HepG2 (cell line): ENCODE measurements at regions not wholly inside any gene's neighbourhood (a gene's known extent, or its start where the extent isn't known, plus 50 kb on each side); places are given as distances from the start of the nearest gene placed in this dataset.

Experiments
- ATAC-seq: fragments of 200-7000 bp; cut with Tn5 transposase; 3 replicates; pipeline ENCODE4 v1.9.1; 2020; ENCODE audit warnings: mild to moderate bottlenecking, moderate library complexity
- BruUV-seq: library from RNA; stranded (reverse); fragments of 400-500 nt; replicated peaks from 2 replicates; lab custom pipeline; 2021; lab: Mats Ljungman, UMichigan
- CTCF ChIA-PET: fragments of 300-600 bp; formaldehyde crosslinking; extraction: SDS; loops from one replicate; lab custom pipeline; 2021; ENCODE audit warnings: low total read pairs, inconsistent platforms, low intra/inter-chr PET ratio; lab: Yijun Ruan, JAX
- POLR2A ChIA-PET: fragments of 350-600 bp; sonication (Branson Sonifier 250); formaldehyde crosslinking; loops from one replicate; lab custom pipeline; 2020; ENCODE audit warnings: antibody characterized with exemption, inconsistent platforms; lab: Yijun Ruan, JAX
- DNase-seq: peaks from one replicate; pipeline ENCODE4 v3.0.0-alpha.2; 2015; ENCODE audit warnings: low spot score
- FAIRE-seq: peaks from 3 replicates; lab custom pipeline; 2011; peaks lifted over from hg19 to GRCh38; lab: Jason Lieb, UNC
- H2AFZ ChIP-seq: one replicate; pipeline ENCODE4 v1.6.1; 2011; ENCODE audit warnings: low read length, inconsistent platforms
- H3K27ac ChIP-seq: fragments of 300-600 bp; 3 replicates; pipeline ENCODE4 v1.8.0; 2011; ENCODE audit warnings: mixed run types, mild to moderate bottlenecking, mixed read lengths, low read length, inconsistent platforms; ENCODE audit not compliant: insufficient read depth; ENCODE audit errors: extremely low read length
- H3K27me3 ChIP-seq, 2 experiments: fragments of 200-600 bp in 1 of 2; 2 replicates in 1 of 2; 3 replicates in 1 of 2; pipeline versions ENCODE4 v1.6.0 to v1.8.0; 2011; ENCODE audit warnings: low read length in 2 of 2, mild to moderate bottlenecking in 2 of 2, moderate library complexity in 2 of 2, inconsistent platforms in 1 of 2; ENCODE audit not compliant: insufficient read depth in 2 of 2, control insufficient read depth in 1 of 2
- H3K36me3 ChIP-seq, 2 experiments: fragments of 200-600 bp in 1 of 2; replicated peaks in 1 of 2; 2 replicates in 1 of 2; 3 replicates in 1 of 2; pipeline versions ENCODE4 v1.5.1 to v1.8.0; 2011; ENCODE audit warnings: low read length in 2 of 2, inconsistent platforms in 1 of 2; ENCODE audit not compliant: insufficient read depth in 2 of 2, control insufficient read depth in 1 of 2
- H3K4me1 ChIP-seq: 2 replicates; pipeline ENCODE4 v1.5.1; 2012; ENCODE audit warnings: low read length, inconsistent platforms; ENCODE audit not compliant: insufficient read depth
- H3K4me2 ChIP-seq: 2 replicates; pipeline ENCODE4 v1.6.0; 2011; ENCODE audit warnings: low read depth, low read length, inconsistent platforms
- H3K4me3 ChIP-seq, 3 experiments: fragments of 200-600 bp in 1 of 3; sonication (generic), shearing (Covaris generic) in 1 of 3; replicated peaks in 1 of 3; 2 replicates each; pipeline ENCODE4 v1.5.1; 2011 to 2016; ENCODE audit warnings: low read length in 3 of 3, inconsistent platforms in 2 of 3, low read depth in 2 of 3, mild to moderate bottlenecking in 2 of 3, control low read depth in 1 of 3, mixed read lengths in 1 of 3; ENCODE audit not compliant: insufficient read depth in 1 of 3
- H3K79me2 ChIP-seq: one replicate; pipeline ENCODE4 v1.6.1; 2011; ENCODE audit warnings: low read length, inconsistent platforms; ENCODE audit not compliant: insufficient read depth
- H3K9ac ChIP-seq: 2 replicates; pipeline ENCODE4 v1.6.0; 2011; ENCODE audit warnings: mild to moderate bottlenecking, low read depth, low read length, inconsistent platforms; ENCODE audit not compliant: insufficient read depth
- H3K9me3 ChIP-seq: 2 replicates; pipeline ENCODE4 v1.5.1; 2012; ENCODE audit warnings: mild to moderate bottlenecking, low read length
- H4K20me1 ChIP-seq: 2 replicates; pipeline ENCODE4 v1.6.0; 2011; ENCODE audit warnings: inconsistent platforms, mild to moderate bottlenecking, low read length, moderate library complexity; ENCODE audit not compliant: insufficient read depth
- HHEX ChIP-seq: IDR thresholded peaks from 2 replicates; pipeline ENCODE4 v1.6.1; 2016; ENCODE audit warnings: control low read depth
- MAX ChIP-seq: IDR thresholded peaks from 2 replicates; pipeline ENCODE4 v1.6.1; 2012; ENCODE audit warnings: inconsistent platforms
- PRPF4 ChIP-seq: fragments of 200-400 bp; formaldehyde crosslinking; IDR thresholded peaks from 2 replicates; pipeline ENCODE4 v1.6.1; 2016; ENCODE audit warnings: low read length, low read depth; ENCODE audit not compliant: poor library complexity, severe bottlenecking
- RARG ChIP-seq: sonication (generic); formaldehyde crosslinking; IDR thresholded peaks from 2 replicates; pipeline ENCODE4 v1.4.0; 2020; ENCODE audit warnings: low read depth, mild to moderate bottlenecking, missing genetic modification reagents
- SKI ChIP-seq: fragments of 450-650 bp; IDR thresholded peaks from one replicate; pipeline ENCODE4 v1.6.1; 2018; ENCODE audit warnings: mild to moderate bottlenecking; ENCODE audit not compliant: partially characterized antibody
- SOX13 ChIP-seq, 3 experiments: fragments of 450-650 bp in 1 of 3; sonication (generic) in 1 of 3; formaldehyde crosslinking in 1 of 3; IDR thresholded peaks in 2 of 3; conservative IDR thresholded peaks in 1 of 3; 2 replicates each; pipeline versions ENCODE4 v1.5.0 to v1.6.1; 2016 to 2020; ENCODE audit warnings: antibody characterized with exemption in 1 of 3, mild to moderate bottlenecking in 1 of 3, missing compliant biosample characterization in 1 of 3, missing genetic modification reagents in 1 of 3, moderate library complexity in 1 of 3
- SRSF1 ChIP-seq: fragments of 200-400 bp; formaldehyde crosslinking; optimal IDR thresholded peaks from 2 replicates; pipeline ENCODE3; 2017; ENCODE audit warnings: mild to moderate bottlenecking, low read depth, low read length, moderate library complexity
- TRAFD1 ChIP-seq: sonication (generic); formaldehyde crosslinking; IDR thresholded peaks from 2 replicates; pipeline ENCODE4 v1.5.1; 2020; ENCODE audit warnings: missing genetic modification reagents, mild to moderate bottlenecking, borderline replicate concordance
- ZNF160 ChIP-seq: sonication (generic); formaldehyde crosslinking; IDR thresholded peaks from 2 replicates; pipeline ENCODE4 v1.8.0; 2022; ENCODE audit warnings: mild to moderate bottlenecking, inconsistent platforms, missing genetic modification reagents
- ZNF18 ChIP-seq: sonication (generic); formaldehyde crosslinking; IDR thresholded peaks from 2 replicates; pipeline ENCODE4 v1.8.0; 2022; ENCODE audit warnings: mild to moderate bottlenecking, missing genetic modification reagents; ENCODE audit not compliant: insufficient replicate concordance
- ZNF24 ChIP-seq: fragments of 450-650 bp; IDR thresholded peaks from 2 replicates; pipeline ENCODE4 v1.6.1; 2017; ENCODE audit warnings: antibody characterized with exemption, mild to moderate bottlenecking
- ZNF441 ChIP-seq: sonication (generic); formaldehyde crosslinking; IDR thresholded peaks from 2 replicates; pipeline ENCODE4 v1.7.0; 2021; ENCODE audit warnings: missing genetic modification reagents, borderline replicate concordance
- ZNF7 ChIP-seq: IDR thresholded peaks from 2 replicates; pipeline ENCODE4 v1.6.1; 2016; ENCODE audit warnings: missing biosample characterization, missing genetic modification reagents
- ZNF746 ChIP-seq: sonication (generic); formaldehyde crosslinking; IDR thresholded peaks from 2 replicates; pipeline ENCODE4 v1.8.0; 2022; ENCODE audit warnings: mild to moderate bottlenecking, missing genetic modification reagents
- WGBS: methylation state at CpG from one replicate; pipeline ENCODE4 v1.1.6; 2017; ENCODE audit warnings: low lambda C conversion rate; 5-methylcytosine and 5-hydroxymethylcytosine counted together
- in situ Hi-C: cut with HindIII; loops from 2 replicates; pipeline ENCODE4 v1.10.0; 2017; ENCODE audit warnings: low pct_unique_long_range_greater_than_20kb; ENCODE audit not compliant: extremely low pct_ligation_motif_present
- intact Hi-C: fragments of 100-400 bp; cut with micrococcal nuclease; formaldehyde crosslinking; loops from one replicate; pipeline ENCODE4 v1.10.0; 2022; ENCODE audit not compliant: unreplicated experiment
- TF ChIP-seq, protein P1 (sequence below): sonication (generic); formaldehyde crosslinking; IDR thresholded peaks from 2 replicates; pipeline ENCODE4 v1.4.0; 2020; ENCODE audit warnings: missing genetic modification reagents

DNA sequence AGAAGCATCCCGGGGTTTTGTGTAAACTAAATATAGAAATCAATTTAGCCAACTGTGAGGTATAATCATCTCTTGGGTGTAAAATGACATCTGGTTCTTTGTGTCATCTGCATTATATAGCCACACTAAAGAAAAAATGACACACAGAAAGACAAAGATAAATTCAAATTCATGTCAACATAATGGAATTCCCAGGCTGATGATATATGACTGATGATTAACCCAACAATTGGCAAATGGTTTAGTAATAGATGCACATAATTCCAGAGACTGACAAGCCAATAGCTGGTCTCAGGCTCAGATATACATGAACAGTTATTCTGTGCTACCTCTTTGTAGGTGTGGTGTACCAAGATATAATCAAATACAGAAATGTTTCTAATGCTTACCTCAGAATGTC lies 375.4 kb upstream of the PITX2 start (continued):
- no peak for TF ChIP-seq TRAFD1 (CRISPR knock-in tag)
- no peak for TF ChIP-seq SKI
- TF ChIP-seq HHEX (CRISPR knock-in tag): no peak
- TF ChIP-seq ZNF24: no peak
- no peak for TF ChIP-seq SOX13 (IDR thresholded peaks at IDR 0.05)
- TF ChIP-seq SOX13 (CRISPR knock-in tag; conservative IDR thresholded peaks at IDR 0.05 in 1 of 2, IDR thresholded peaks at IDR 0.05 in 1 of 2): no peak

DNA sequence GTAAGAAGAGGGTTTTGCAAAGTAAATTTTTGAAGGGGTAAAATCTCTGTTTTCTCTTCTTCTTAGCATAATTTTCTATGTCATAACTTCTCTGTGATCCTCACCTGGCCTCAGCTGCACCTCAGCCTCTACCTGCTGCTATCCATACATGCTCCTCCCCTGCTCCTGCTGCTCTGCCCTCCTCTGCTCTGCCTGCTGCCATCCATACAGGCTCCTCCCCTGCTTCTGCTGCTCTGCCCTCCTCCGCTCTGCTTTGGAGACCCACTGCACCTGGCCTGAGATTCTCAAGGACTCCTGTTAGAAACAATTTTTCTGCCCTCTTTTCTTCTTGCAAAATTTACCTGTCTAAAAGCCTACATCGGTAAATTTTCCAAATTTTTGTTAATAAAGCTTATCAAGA lies 388.6 kb upstream of the PITX2 start:
- WGBS: 23% methylated on average over 2 of the region's 2 CpGs
- ChIA-PET CTCF (no interaction called here), POLR2A (no interaction called here)
- Histone ChIP-seq H3K27me3 (no peaks in the 10 kb centered on the region), H3K9ac (no peak overlapping the region), H3K27ac (no peak overlapping the region), H4K20me1 (no peaks in the 10 kb centered on the region), H3K4me3 (no peak overlapping the region), H3K4me1 (no peaks in the 10 kb centered on the region), H3K79me2 (no peaks in the 10 kb centered on the region), H3K9me3 (no peaks in the 10 kb centered on the region), H3K36me3 (no peaks in the 10 kb centered on the region), H2AFZ (no peak overlapping the region), H3K4me2 (no peak overlapping the region)
- in situ Hi-C loops: no loop called here
- intact Hi-C loops: no loop called here
- FAIRE-seq: no peak
- DNase-seq: no peak
- no peak for ATAC-seq
- BruUV-seq: no TSS peak
- TF ChIP-seq ZNF160 (CRISPR knock-in tag): no peak
- TF ChIP-seq, protein P1, sequence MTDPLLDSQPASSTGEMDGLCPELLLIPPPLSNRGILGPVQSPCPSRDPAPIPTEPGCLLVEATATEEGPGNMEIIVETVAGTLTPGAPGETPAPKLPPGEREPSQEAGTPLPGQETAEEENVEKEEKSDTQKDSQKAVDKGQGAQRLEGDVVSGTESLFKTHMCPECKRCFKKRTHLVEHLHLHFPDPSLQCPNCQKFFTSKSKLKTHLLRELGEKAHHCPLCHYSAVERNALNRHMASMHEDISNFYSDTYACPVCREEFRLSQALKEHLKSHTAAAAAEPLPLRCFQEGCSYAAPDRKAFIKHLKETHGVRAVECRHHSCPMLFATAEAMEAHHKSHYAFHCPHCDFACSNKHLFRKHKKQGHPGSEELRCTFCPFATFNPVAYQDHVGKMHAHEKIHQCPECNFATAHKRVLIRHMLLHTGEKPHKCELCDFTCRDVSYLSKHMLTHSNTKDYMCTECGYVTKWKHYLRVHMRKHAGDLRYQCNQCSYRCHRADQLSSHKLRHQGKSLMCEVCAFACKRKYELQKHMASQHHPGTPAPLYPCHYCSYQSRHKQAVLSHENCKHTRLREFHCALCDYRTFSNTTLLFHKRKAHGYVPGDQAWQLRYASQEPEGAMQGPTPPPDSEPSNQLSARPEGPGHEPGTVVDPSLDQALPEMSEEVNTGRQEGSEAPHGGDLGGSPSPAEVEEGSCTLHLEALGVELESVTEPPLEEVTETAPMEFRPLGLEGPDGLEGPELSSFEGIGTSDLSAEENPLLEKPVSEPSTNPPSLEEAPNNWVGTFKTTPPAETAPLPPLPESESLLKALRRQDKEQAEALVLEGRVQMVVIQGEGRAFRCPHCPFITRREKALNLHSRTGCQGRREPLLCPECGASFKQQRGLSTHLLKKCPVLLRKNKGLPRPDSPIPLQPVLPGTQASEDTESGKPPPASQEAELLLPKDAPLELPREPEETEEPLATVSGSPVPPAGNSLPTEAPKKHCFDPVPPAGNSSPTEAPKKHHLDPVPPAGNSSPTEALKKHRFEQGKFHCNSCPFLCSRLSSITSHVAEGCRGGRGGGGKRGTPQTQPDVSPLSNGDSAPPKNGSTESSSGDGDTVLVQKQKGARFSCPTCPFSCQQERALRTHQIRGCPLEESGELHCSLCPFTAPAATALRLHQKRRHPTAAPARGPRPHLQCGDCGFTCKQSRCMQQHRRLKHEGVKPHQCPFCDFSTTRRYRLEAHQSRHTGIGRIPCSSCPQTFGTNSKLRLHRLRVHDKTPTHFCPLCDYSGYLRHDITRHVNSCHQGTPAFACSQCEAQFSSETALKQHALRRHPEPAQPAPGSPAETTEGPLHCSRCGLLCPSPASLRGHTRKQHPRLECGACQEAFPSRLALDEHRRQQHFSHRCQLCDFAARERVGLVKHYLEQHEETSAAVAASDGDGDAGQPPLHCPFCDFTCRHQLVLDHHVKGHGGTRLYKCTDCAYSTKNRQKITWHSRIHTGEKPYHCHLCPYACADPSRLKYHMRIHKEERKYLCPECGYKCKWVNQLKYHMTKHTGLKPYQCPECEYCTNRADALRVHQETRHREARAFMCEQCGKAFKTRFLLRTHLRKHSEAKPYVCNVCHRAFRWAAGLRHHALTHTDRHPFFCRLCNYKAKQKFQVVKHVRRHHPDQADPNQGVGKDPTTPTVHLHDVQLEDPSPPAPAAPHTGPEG (CRISPR knock-in tag): no peak
- TF ChIP-seq ZNF441 (CRISPR knock-in tag): no peak
- TF ChIP-seq ZNF18 (CRISPR knock-in tag): no peak
- no peak for TF ChIP-seq PRPF4
- TF ChIP-seq MAX: no peak
- no peak for TF ChIP-seq ZNF7 (CRISPR knock-in tag)
- no peak for TF ChIP-seq RARG (CRISPR knock-in tag)
- TF ChIP-seq ZNF746: no peak
- no peak for TF ChIP-seq SRSF1
